RPMI7951 (cell line): ENCODE measurements at regions not wholly inside any gene's neighbourhood (a gene's known extent, or its start where the extent isn't known, plus 50 kb on each side); places are given as distances from the start of the nearest gene placed in this dataset.
"Not testable (repeated sequence)": the region's sequence is repeated elsewhere in the genome, so short reads cannot be mapped to it uniquely, and the experiment has no call there.

Experiments
- DNase-seq: peaks from one replicate; pipeline ENCODE4 v3.0.0-alpha.2; 2012; ENCODE audit warnings: low read depth

DNA sequence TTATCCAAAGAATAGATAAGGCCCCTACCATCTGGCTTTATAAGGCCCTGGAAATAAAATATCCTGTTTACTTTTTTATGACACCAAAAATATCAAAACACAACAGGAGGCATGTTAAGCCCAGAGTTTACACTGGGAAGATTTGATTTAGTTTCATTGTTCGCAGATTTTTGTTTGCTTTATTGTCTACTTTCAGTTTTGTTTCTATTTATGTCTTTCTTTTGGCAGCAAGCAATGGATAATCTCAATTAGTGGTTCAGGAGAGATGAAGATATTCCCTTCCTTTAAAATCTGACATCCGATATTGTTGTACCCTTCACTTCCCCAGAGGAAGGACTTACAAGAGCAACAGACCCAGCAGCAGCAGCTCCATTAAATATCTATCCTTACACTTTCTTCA, 249.4 kb upstream of the ARPP21 start:
- DNase-seq: no peak

DNA sequence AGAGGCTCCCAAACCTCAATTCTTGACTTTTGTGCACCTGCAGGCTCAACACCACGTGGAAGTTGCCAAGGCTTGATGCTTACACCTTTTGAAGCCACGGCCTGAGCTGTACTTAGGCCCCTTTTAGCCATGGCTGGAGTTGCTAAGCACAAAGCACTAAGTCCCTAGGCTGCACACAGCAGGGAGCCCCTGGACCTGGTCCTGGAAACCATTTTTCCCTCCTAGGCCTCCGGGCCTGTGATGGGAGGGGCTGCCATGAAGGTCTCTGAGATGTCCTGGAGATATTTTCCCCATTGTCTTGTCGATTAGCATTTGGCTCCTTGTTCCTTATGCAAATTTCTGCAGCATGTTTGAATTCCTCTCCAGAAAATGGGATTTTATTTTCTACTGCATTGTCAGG, 247.1 kb upstream of the ARPP21 start:
- no peak for DNase-seq

DNA sequence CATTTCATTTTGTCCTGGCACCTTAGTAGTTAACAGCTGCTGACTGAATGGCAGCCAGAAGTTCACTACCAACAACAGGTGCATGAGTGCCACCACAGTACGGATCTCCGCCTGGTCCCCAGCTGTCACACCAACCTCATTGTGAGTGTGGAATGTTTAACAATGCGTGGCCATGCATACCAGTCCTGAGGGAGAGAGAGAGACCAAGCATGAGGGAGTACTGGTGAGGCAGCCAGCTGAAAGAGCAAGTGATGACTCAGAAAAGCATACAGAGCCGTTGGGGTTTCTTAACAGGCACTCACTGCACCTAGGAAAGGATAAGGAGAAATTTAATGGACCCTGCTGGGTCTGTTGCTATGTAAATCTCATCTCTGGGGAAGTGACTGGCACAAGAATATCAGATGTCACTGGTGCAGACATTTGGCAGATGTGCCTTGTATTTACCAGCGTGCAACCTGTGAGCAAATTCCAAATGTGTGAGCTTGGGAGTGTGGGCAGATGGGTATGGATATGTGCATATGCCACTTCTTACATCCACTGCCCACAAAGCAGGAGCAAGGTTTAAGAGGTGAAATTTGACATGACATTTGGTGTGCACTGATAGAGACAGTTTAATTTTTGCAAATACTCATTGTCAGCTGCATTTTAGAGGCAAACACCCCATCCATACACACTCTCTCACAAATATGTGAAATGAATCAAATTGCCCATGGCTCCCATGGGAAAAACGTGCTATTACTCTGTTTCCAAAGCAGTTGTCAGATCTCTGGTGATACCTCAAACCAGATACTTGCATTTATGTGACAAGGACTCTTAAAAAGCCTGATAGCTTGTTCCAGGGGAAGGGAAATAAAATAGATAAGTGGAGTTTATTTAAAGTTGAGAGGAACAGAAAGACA, 245.2 kb upstream of the ARPP21 start:
- no peak for DNase-seq

DNA sequence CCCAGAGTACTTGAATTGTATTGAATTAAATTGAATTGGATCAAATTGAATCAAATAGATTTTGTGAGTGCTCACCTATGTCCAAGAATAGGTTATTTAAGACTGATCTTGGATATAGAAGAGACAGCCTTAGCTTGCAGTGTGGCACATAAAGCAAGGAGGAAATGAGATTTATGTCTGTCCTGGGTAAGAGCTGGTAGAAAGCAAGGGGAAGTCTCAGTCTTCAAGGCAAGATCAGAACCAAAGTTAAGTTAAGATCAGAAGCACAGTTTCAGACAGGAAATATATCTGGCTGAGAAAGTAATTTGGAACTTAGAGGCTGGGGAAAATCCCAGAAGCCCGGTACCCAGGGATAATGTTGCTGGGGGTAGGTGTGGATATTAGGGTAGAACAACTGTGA, 244.4 kb upstream of the ARPP21 start:
- DNase-seq: no peak

DNA sequence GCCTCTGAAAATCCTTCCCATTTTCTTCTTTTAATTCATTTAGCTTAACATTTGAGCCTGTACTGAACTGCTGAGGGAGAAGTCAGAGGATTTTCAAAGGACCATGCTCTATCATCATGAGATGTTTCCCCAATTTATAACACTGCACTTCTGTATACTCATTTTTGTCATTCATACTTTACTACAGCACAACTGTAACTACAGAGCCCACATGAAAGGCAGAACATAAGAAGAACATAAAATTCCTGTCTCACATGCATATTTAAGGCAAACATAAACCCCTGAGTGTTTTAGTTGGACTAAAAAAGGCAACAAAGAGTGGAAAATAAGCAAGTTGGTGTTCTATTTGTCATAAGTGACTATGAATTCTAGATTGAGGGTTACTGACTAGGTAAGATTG, 237.7 kb upstream of the ARPP21 start:
- DNase-seq: no peak

DNA sequence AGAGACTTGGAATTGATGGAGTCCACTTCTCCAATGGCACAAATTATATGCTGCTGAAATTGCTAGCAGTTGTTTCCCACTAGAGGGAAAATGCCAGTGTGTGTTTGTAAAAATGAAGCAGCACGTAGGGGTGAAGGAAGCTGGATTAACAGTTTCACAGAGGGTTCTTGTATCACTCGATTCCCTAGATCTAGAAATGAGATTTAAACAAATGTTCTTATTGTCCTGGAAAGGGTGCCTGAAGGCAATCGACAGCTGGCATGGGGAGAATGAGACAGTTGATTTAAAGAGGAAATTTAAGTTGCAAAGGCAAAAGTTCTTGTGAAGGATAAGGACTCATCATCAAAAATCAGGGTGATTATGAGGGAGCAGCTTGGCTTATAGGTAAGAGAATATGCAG, 234.8 kb upstream of the ARPP21 start:
- no peak for DNase-seq

DNA sequence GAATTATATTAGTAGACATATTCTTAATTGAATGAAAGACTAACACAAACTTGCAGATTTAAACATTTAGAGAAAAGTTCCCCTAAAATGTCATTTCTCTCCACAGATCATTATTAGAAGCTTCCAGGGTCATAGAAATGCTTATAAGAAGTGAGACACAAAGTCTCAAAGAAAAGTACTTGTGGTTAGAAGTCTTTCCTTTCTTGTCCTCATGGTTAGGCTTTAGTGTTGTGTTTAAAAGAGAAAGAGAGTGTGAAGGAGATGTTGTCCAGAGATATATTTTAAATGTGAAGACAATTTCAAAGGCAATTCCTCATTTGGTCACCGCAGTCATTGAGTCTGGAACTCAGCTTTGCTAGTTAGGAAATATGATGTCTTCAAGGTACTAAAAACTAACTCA, 230.4 kb upstream of the ARPP21 start:
- no peak for DNase-seq

DNA sequence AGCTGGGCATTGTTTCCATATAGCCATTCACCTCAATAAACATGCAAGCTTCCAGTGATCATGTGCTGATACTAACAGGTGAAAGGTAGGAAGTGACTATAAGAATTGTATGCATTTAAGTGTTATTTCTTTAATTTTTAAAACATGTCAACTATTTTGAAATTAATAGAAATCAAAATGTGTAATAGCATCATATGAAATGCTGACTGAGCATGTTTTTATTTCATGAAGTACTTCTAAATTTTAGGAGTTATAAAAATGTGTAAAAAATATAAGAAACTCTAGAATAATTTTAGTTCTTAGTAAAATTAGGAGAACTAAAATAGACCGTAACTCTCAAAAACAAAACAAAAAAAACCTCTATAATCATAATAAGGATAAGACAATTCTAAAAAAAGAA, 229.3 kb upstream of the ARPP21 start:
- no peak for DNase-seq

DNA sequence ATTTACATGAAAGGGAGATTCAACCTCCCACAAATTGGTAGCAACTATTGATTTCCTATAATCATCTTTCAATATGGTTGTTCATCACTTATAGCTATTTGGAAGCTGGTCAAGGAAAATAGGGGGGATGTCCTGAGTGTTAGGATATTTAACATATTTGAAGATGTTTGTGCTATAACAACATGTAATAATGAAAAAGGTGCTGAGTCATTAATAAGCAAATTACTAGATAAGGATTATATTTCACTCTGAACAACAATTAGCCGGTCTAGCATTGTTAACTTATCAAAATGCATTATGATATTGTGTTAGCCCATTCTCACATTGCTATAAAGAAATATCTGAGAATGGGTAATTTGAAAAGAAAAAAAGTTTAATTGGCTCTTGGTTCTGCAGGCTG, 225.8 kb upstream of the ARPP21 start:
- DNase-seq: no peak

DNA sequence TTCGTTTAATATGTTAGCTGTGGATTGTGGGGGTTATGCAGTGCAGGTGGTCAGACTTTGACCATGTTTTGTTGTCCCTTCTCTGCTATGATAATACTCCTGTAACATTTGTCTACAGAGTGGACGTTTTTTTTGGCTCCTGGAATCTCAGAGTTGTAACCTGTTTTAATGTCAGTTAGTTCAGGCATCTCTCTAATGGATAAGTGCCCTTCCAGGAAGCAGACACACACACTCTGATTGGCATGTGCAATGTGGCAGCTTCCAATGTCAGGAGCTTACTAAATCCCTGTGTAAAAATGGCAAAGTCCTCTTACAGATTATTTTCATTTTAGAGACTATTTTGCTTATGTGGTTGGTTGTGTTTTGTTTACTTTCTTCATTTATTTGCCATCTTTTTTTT, 222.2 kb upstream of the ARPP21 start:
- DNase-seq: no peak

DNA sequence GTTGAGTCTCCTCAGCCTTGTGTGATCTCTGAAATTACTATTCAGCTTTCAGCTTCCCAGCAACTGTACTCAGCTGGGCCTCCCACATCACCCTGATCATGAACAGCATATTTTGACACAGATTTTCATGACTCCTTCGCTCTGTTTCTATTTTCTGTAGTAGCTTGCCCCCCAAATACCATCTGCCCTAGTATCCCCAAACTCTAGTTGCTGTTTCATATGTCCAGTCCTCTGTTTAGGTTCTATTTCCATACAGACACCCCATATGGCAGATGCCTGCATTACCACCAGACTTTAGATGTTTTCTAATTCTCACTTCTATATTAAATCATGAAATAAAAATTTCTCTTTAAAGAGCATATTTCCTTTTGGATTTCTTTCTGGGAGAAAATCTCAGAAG, 217.2 kb upstream of the ARPP21 start:
- DNase-seq: no peak

DNA sequence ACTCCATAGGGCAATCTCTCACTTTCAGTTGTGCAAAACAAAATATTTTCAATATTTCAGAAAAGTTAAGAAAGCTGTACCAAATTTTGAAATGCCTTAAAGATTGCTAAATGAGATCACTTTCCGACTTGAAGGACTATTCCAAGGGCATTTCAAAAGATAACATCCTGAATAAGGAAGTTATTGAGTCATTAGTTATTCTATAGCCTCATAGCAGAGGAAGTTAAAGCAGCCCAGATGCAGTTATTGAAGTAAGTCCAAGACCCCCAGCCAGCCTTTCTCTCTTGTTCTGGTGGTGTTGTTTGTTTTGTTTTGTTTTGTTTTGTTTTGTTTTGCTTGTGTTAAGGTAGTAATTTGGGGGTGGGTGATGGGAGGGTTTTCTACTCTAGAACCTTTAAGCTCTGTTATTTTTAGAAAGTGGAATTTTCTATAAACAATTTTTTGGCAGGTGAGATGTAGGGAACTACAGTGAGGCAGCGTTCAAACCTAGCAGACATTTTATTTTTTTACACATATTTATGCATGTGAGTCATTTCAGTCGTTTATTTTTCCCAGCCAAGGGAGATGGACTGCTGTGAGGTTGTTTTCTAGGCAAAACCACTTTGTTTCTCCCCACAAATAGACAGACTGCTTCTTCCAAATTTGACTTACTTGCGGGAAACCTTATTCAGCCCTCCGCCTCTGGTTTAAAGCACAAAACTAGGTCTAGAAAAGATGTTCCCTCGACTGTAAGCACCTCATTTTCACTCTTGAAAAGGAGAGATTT, 216.3 kb upstream of the ARPP21 start:
- no peak for DNase-seq

DNA sequence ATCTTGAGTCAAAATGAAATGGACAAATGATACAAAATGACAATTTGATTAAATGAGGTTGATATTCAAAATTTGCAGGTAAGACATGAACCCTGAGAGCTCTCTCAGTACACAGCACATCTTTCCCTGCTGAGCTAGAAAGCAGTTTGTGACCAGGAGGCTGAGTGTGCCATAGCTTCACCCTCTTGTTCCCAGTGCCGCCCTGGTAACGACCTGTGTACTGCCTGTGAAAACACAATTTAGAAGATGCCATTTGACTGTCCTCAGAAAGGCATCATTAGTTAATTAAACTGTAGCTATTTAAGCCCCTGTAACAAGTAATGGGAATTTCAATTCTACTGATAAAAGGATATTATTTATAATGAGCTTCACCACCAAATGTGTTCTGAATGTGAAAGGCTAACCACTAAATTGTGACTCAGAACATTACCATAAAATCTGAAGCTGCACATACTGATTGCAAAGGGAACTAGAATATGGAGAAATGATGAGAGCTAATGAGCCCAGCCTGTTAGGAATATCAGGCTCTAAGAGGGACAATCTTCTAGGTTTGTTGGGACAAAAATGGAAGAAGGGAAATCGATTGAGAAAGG, 212.9 kb upstream of the ARPP21 start:
- DNase-seq: no peak

DNA sequence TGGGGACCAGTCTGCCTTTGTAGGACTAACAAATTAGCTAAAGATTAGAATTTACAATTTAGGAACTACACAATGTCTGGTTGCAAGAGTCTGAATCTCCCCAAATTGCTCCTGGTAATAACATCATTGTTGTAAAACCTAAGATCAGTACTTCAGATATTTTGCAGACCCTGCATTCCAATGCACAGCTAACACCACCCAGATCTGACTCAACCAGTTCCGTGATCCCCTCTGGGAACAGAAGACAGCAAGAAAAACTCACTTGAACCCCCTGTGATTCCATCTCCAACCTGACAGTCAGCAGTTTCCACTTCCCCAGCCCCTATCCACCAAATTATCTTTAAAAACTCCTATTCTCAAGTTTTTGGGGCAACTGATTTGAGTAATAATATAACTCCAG, 201.9 kb upstream of the ARPP21 start:
- DNase-seq: no peak

DNA sequence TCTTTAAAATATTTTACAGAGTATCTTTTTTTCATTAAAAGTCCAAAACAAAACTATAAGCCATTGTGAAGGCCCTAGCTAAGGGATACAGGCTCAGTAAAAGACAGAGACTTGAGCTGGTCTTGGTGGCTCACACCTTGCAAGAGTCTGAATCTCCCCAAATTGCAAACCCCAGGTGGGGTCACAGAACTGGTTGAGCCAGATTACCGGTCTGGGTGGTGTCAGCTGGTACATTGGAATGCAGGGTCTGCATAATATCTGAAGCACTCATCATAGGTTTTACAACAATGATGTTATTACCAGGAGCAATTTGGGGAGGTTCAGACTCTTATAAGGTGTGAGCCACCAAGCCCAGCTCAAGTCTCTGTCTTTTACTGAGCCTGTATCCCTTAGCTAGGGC, 201.2 kb upstream of the ARPP21 start:
- no peak for DNase-seq

DNA sequence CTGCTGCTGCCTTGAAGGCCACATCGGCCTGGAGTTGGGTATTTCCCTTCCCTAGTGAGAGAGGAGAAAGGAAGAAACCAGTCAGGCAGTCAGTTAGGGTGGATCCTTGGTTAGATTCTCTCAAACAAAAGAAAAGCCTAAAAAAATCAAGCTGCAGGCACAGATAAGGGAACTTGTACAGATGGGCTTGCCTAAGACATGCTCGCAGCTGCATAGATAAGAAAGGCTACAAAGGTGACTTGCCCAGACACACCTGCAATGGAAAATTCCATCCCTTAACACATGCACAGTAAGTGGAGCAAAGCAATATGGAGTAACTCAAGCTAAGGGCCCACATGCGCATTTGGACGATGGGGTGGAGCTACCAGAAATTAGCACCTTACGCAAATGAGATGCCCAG, 199.7 kb upstream of the ARPP21 start:
- no peak for DNase-seq

DNA sequence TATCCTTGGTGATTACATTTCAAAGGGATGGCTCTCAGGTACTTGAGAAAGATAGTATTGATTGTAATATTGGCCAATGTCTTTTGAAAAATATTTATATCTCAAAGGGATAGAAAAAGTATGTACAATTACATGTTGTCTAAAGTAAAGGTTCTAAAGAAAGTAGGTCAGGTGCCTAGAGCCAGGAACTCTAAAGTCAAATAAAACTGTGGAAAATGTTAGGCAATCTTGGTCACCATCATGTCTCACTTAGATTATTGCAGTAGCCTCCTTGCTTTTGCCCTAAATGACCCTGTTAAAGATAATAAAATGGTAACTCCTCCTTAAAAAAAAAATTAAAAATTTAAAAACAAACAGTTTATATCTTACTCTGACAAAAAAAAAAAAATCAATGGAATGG, 198.5 kb upstream of the ARPP21 start:
- no peak for DNase-seq

DNA sequence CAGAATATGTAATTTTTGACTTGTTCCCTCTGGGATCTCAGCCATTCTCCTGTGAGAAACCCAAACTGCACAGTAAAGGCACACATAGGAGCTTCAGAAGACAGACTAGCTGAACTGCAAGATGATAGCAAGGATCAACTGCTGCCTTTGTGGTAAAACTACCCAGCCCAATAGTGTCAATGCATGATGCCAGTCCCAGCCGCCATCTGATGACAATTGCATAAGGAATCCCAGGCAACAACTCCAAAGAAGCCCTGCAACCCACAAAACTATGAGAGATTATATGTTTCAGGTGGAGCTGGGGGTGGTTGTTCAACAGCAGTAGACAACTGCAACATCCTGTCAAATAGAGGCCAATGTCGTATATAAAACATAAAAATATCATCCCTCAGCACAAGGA, 192.4 kb upstream of the ARPP21 start:
- no peak for DNase-seq

DNA sequence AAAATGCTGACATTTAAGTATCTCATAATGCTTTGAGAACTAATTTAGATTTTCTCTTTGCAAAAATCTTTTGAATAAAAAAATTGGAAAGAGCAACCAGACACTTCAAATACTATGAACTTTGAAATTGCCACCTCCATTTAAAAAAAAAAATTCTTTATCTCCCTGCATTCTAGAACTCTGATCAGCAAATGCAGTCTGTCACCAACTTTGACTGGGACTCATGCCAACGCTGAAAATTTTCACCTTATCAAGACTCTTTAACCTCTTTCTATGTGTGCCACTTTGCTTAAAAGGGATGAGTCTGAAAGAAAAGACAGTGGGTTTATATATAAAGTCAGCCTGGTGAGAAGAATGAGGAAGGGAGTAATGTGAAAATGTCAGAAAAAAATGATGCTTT, 191.2 kb upstream of the ARPP21 start:
- no peak for DNase-seq

DNA sequence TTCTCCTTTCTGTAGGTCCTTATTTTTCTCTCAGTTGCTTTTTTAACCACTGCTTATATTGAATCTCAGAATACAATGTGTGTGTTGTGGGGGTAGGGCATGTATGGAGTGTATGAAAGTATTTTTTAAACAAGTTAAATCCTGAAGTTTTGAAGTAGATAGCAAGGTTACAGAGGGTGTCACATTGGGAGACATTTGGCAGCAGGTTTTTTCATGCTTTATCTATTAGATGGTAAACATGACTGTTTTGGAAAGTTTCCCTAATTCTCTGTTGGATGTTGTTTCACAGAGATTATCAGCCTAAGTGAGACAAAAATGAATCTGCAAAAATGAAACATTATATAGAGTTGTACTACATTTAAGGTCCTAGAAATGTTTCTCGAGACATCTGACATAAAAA, 190.6 kb upstream of the ARPP21 start:
- no peak for DNase-seq

DNA sequence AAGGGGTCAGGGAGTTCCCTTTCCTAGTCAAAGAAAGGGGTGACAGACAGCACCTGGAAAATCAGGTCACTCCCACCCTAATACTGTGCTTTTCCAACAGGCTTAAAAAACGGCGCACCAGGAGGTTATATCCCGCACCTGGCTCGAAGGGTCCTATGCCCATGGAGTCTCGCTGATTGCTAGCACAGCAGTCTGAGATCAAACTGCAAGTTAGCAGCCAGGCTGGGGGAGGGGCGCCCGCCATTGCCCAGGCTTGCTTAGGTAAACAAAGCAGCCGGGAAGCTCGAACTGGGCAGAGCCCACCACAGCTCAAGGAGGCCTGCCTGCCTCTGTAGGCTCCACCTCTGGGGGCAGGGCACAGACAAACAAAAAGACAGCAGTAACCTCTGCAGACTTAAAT, 184.5 kb upstream of the ARPP21 start:
- DNase-seq: not testable (repeated sequence)

DNA sequence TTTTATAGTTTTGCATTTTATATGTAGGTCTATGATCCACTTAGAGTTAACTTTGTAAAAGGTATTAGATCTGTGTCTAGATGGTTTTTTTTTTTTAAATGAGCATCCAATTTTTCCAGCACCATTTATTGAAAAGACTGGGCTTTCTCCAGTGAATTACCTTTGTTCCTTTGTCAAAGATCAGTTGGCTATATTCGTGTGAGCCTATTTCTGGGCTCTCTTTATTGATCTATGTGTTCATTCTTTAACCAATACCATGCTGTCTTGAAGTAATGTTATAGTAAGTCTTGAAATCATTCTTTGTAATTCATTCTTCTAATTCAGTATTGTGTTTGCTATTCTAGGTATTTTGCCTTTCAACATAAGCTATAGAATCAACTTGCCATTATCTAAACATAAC, 165.4 kb upstream of the ARPP21 start:
- no peak for DNase-seq

DNA sequence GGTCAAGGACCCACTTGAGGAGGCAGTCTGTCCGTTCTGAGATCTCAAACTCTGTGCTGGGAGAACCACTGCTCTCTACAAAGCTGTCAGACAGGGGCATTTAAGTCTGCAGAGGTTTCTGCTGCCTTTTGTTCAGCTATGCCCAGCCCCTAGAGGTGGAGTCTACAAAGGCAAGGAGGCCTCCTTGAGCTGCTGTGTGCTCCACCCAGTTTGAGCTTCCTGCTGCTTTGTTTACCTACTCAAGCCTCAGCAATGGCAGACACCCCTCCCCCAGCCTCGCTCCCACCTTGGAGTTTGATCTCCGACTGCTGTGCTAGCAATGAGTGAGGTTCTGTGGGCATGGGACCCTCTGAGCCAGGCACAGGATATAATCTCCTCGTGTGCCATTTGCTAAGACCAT, 156.8 kb upstream of the ARPP21 start:
- DNase-seq: not testable (repeated sequence)
